Upper lobe of left lung (tissue), 6 donors: ENCODE measurements at regions not wholly inside any gene's neighbourhood (a gene's known extent, or its start where the extent isn't known, plus 50 kb on each side); places are given as distances from the start of the nearest gene placed in this dataset.

ENCODE experiments used
- ATAC-seq, 2 donors: fragments of 200-7000 bp; cut with Tn5 transposase; one replicate each; pipeline ENCODE4 v1.9.1; 2022; ENCODE audit warnings: mild to moderate bottlenecking in 2 of 2, moderate library complexity in 2 of 2; ENCODE audit not compliant: low FRiP score in 2 of 2
- DNase-seq, 2 donors: peaks; one replicate each; pipeline ENCODE4 v3.0.0-alpha.2; 2019 to 2020
- H3K27ac ChIP-seq, 4 donors: fragments of 200-600 bp; sonication (generic); one replicate each; pipeline ENCODE4 v1.5.1; 2016 to 2019
- H3K27me3 ChIP-seq, 4 donors: fragments of 200-600 bp; sonication (generic); one replicate each; pipeline ENCODE4 v1.5.1; 2017 to 2019
- H3K36me3 ChIP-seq, 4 donors: fragments of 200-600 bp; sonication (generic); one replicate each; pipeline ENCODE4 v1.5.1; 2016 to 2019
- H3K4me1 ChIP-seq, 4 donors: fragments of 200-600 bp; sonication (generic); one replicate each; pipeline ENCODE4 v1.5.1; 2018 to 2019
- H3K4me3 ChIP-seq, 4 donors: fragments of 200-600 bp; sonication (generic); one replicate each; pipeline ENCODE4 v1.5.1; 2017 to 2019; ENCODE audit warnings: mild to moderate bottlenecking in 2 of 4, moderate library complexity in 1 of 4
- H3K9me3 ChIP-seq, 4 donors: fragments of 200-600 bp; sonication (generic); one replicate each; pipeline ENCODE4 v1.5.1; 2018 to 2019
- CTCF ChIP-seq, 6 experiments: fragments of 450-650 bp in 4 of 6; fragments of 200-600 bp in 2 of 6; sonication (generic) in 2 of 6; IDR thresholded peaks; one replicate each; pipeline ENCODE4 v1.5.1; 2016 to 2019; ENCODE audit warnings: antibody characterized with exemption in 6 of 6
- EP300 ChIP-seq, 4 donors: sonication (generic); formaldehyde crosslinking; IDR thresholded peaks; one replicate each; pipeline ENCODE4 v1.5.1; 2017; ENCODE audit warnings: antibody characterized with exemption in 4 of 4, control low read depth in 2 of 4
- POLR2A ChIP-seq, 4 donors: fragments of 450-650 bp; IDR thresholded peaks; one replicate each; pipeline ENCODE4 v1.5.1; 2016 to 2017; ENCODE audit warnings: antibody characterized with exemption in 4 of 4, mild to moderate bottlenecking in 2 of 4
- POLR2AphosphoS5 ChIP-seq, 2 donors: sonication (generic); formaldehyde crosslinking; IDR thresholded peaks; one replicate each; pipeline ENCODE4 v1.5.1; 2017; ENCODE audit warnings: antibody characterized with exemption in 2 of 2
- WGBS, 2 donors: methylation state at CpG; one replicate each; pipeline ENCODE4 v1.1.5; 2017 to 2018; 5-methylcytosine and 5-hydroxymethylcytosine counted together
- donor health status: DM: no; HTN: no; CAD: no; lungs with moderate emphysema.
- donor health status: DM: no; HTN: yes; CAD: no; lungs with severe emphysema.

GRCh38 chr13:106689906-106690305, 122.0 kb upstream of the ARGLU1 start:
- WGBS, 2 donors, result 80 to 86% methylated on average over 1 of the region's 1 CpG
- H3K9me3 ChIP-seq, result no peaks in the 10 kb centered on the region
- H3K27me3 ChIP-seq, result no peaks in the 10 kb centered on the region
- TF ChIP-seq CTCF (IDR thresholded peaks at IDR 0.05), result no peak
- no peak for TF ChIP-seq POLR2A (IDR thresholded peaks at IDR 0.05)
- TF ChIP-seq EP300 (IDR thresholded peaks at IDR 0.05), result no peak
- TF ChIP-seq POLR2AphosphoS5 (IDR thresholded peaks at IDR 0.05), result no peak
- no peak overlapping the region for H3K4me3 ChIP-seq
- no peaks in the 10 kb centered on the region for H3K36me3 ChIP-seq
- no peak for ATAC-seq
- no peak for DNase-seq
- H3K27ac ChIP-seq, result peak overlapping the region in 3 of 4 donors; percentile 48 to 75 (median 67)
- H3K4me1 ChIP-seq, result peaks cover 7 to 11% (median 10%) of the 10 kb centered on the region in 4 donors

DNA sequence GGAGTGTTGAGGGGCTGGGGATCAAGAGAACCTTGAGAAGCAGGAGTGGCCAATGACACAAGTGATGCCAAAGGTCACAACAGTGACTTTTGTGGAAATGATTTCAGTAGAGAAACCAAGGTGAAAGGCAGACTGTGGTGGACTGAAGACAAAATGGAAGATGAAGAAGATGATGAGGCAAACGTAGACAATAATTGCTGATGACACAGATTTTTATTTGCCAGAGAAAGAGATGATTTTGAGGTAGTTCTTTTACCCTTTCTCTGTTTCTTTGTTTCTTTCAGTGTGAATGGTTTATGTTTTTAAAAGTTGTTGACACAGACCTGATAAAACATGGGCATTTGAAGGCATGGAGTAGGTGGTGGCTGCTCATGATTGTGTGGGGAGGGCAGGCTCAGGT, 121.0 kb upstream of the ARGLU1 start:
- TF ChIP-seq EP300 (IDR thresholded peaks at IDR 0.05) (no peak), CTCF (IDR thresholded peaks at IDR 0.05) (no peak), POLR2AphosphoS5 (IDR thresholded peaks at IDR 0.05) (no peak), POLR2A (IDR thresholded peaks at IDR 0.05) (no peak)
- Histone ChIP-seq H3K27ac (peak overlapping the region in 1 of 4 donors; percentile 18), H3K27me3 (no peaks in the 10 kb centered on the region), H3K36me3 (no peaks in the 10 kb centered on the region), H3K4me1 (peaks cover 7 to 11% (median 10%) of the 10 kb centered on the region in 4 donors), H3K9me3 (no peaks in the 10 kb centered on the region), H3K4me3 (no peak overlapping the region)
- ATAC-seq (no peak), DNase-seq (no peak)
- WGBS, 2 donors, result 62 to 88% methylated on average over 1 of the region's 1 CpG

DNA sequence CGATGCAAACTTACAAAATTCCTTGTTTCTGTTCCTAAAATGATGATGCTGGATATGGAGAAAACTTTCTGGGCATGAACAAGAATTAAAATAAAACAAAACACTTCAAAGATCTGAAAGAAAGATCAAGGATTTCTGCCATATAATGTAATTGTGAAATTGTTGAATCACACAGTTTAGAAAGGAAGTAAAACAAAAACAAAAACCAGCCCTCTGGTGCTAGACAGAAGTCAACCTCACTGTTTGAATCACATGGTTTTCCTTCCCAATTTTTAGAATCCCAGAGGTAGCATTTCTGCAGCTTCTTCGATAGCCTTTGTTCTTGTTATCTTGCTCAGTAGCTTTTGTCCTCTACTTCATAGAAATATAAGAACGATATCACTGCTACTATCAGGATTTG, 118.2 kb upstream of the ARGLU1 start:
- TF ChIP-seq POLR2AphosphoS5 (IDR thresholded peaks at IDR 0.05), result no peak
- TF ChIP-seq EP300 (IDR thresholded peaks at IDR 0.05), result no peak
- TF ChIP-seq CTCF (IDR thresholded peaks at IDR 0.05), result no peak
- no peak for TF ChIP-seq POLR2A (IDR thresholded peaks at IDR 0.05)
- peak overlapping the region in 3 of 4 donors; percentile 12 to 53 (median 37) for H3K27ac ChIP-seq
- no peaks in the 10 kb centered on the region for H3K27me3 ChIP-seq
- H3K36me3 ChIP-seq, result no peaks in the 10 kb centered on the region
- ATAC-seq (no peak), DNase-seq (no peak)
- no peak overlapping the region for H3K4me3 ChIP-seq
- 54 to 60% methylated on average over 3 of the region's 3 CpGs for WGBS, 2 donors
- H3K9me3 ChIP-seq, result no peaks in the 10 kb centered on the region
- H3K4me1 ChIP-seq, result peaks cover 7 to 25% (median 10%) of the 10 kb centered on the region in 4 donors

DNA sequence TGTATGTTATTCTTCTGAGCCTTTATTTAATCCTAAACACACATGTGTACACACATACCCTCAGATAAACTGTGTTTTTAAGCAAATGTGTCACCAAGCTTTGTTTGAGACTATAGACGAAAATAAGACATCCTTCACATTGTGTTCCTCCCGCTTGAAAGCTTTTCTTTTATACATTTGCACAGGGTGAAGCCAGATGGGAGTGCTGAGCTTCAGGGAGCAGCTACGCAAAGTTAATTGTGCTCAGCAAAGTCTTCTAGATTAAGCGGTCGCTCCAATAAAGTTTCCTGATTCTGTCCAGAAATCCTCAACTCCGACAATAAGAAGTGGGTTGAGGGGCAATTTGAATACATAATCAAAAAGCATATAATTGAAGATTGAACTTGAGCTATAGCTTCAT, 117.2 kb upstream of the ARGLU1 start:
- Histone ChIP-seq H3K9me3 (no peaks in the 10 kb centered on the region), H3K4me3 (no peak overlapping the region), H3K4me1 (peaks cover 11 to 26% (median 15%) of the 10 kb centered on the region in 4 donors), H3K27me3 (no peaks in the 10 kb centered on the region), H3K36me3 (no peaks in the 10 kb centered on the region), H3K27ac (peak overlapping the region in 1 of 4 donors; percentile 53)
- TF ChIP-seq CTCF (IDR thresholded peaks at IDR 0.05), result no peak
- TF ChIP-seq EP300 (IDR thresholded peaks at IDR 0.05), result no peak
- TF ChIP-seq POLR2AphosphoS5 (IDR thresholded peaks at IDR 0.05), result no peak
- no peak for TF ChIP-seq POLR2A (IDR thresholded peaks at IDR 0.05)
- ATAC-seq, result no peak
- WGBS, 2 donors, result 72 to 80% methylated on average over 6 of the region's 6 CpGs
- no peak for DNase-seq

DNA sequence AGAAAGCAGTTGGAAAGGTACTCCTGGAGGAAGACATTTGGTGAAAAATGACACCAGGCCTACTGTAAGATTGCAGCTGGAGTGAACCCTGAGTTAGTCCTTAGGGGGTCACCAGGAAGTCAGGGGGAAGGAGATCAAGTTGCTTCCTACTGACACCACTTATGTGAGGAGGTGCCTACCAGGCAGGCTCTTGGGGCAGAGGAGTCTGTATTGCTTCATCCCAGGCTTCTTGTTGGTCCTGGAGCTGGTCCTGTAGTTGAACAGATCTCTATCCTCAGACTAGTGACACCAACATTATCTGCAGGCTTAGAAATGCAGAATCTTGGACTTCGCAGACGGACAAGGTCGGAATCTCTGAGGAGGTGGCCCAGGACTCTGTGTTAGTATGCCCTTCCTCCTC, 116.0 kb upstream of the ARGLU1 start:
- 96 to 98% methylated on average over 3 of the region's 3 CpGs for WGBS, 2 donors
- ATAC-seq, result no peak
- Histone ChIP-seq H3K27me3 (no peaks in the 10 kb centered on the region), H3K4me1 (peaks cover 13 to 26% (median 16%) of the 10 kb centered on the region in 4 donors), H3K9me3 (no peaks in the 10 kb centered on the region), H3K36me3 (no peaks in the 10 kb centered on the region), H3K4me3 (no peak overlapping the region), H3K27ac (peak overlapping the region in 2 of 4 donors; percentile 22 to 58)
- TF ChIP-seq POLR2AphosphoS5 (IDR thresholded peaks at IDR 0.05) (no peak), POLR2A (IDR thresholded peaks at IDR 0.05) (no peak), EP300 (IDR thresholded peaks at IDR 0.05) (no peak), CTCF (IDR thresholded peaks at IDR 0.05) (no peak)
- DNase-seq, result no peak
